NT2/D1 (cell line): ENCODE measurements at regions not wholly inside any gene's neighbourhood (a gene's known extent, or its start where the extent isn't known, plus 50 kb on each side); places are given as distances from the start of the nearest gene placed in this dataset.

Experiments used
- YY1 ChIP-seq: IDR thresholded peaks from 2 replicates; pipeline ENCODE4 v1.6.1; 2011; ENCODE audit not compliant: insufficient read length, insufficient read depth
- ZNF274 ChIP-seq: IDR thresholded peaks from 2 replicates; pipeline ENCODE4 v1.6.1; 2011; ENCODE audit warnings: mild to moderate bottlenecking, low read depth, low read length

DNA sequence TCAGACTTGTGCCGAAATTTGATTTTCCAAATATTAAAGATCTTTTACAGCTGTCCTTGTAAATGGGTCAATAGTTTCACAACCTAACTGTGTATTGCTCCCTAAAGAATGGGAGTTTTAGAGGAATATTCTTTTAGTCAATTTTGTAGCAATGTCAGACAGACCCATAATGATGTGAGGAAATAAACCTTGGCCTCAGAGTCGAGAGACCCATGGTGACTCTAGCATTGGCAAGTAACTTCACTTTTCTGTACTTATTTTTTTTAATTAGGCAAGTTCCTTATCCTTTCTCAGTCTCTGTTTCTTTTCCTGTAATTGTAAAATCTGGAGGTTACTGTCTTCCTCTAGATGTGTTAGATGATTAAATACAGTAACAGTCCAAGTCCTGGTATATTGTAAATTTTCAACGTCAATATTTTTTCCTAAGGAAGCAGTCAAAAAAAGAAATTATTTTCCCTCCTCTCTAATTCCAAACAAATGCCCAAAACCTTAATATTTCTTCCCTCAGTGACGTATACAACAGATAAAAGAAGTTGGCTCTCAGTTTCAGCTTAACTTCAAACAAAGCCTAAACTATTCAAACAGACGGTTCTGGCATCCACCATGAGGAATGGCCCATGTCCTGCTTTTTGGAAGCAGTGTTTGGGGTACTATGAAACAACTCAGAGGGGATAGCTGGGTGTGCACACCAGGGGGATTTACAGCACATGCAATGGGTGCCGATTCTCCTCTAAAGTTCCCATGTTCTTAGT lies 466.7 kb downstream of the TNS1 start:
- no peak for TF ChIP-seq ZNF274
- TF ChIP-seq YY1, result no peak
